ENCODE measurements at regions not wholly inside any gene's neighbourhood (a gene's known extent, or its start where the extent isn't known, plus 50 kb on each side); places are given as distances from the start of the nearest gene placed in this dataset.
A peak's percentile ranks its signal among the peaks of the same experiment; 100 is the strongest.

GRCh38 chr2:446303-446874 lies 158.5 kb upstream of the ALKAL2 start:
- TF ChIP-seq, protein P1, sequence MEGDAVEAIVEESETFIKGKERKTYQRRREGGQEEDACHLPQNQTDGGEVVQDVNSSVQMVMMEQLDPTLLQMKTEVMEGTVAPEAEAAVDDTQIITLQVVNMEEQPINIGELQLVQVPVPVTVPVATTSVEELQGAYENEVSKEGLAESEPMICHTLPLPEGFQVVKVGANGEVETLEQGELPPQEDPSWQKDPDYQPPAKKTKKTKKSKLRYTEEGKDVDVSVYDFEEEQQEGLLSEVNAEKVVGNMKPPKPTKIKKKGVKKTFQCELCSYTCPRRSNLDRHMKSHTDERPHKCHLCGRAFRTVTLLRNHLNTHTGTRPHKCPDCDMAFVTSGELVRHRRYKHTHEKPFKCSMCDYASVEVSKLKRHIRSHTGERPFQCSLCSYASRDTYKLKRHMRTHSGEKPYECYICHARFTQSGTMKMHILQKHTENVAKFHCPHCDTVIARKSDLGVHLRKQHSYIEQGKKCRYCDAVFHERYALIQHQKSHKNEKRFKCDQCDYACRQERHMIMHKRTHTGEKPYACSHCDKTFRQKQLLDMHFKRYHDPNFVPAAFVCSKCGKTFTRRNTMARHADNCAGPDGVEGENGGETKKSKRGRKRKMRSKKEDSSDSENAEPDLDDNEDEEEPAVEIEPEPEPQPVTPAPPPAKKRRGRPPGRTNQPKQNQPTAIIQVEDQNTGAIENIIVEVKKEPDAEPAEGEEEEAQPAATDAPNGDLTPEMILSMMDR (IDR thresholded peaks at IDR 0.05; ENCODE audit: low read depth, low read length, missing control alignments), result no peak
- no peak for DNase-seq (ENCODE audit: low read depth)
- H3K4me3 ChIP-seq (ENCODE audit: low read depth, low read length), result no peak overlapping the region

DNA sequence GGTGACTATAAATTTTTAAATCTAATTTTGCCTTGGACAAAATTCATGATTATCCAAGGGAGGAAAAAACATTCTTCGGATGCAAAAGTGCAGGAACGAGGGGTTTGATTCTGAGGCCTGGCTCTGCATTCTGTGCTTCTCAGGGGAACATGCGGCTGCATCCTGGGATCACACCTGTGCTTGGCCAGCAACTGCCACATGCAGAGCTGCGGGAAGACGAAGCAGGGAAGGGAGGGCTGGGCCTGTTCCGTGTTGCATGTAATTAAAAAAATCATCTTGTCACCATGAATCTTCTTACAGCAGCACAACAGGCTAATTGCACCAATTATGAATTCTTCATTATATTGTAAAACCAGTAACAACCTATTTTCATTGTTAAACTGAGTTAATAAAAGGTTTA lies 158.0 kb upstream of the ALKAL2 start:
- DNase-seq (ENCODE audit: low read depth), result no peak
- no peak overlapping the region for H3K4me3 ChIP-seq (ENCODE audit: low read depth, low read length)
- TF ChIP-seq, protein P1 (IDR thresholded peaks at IDR 0.05; ENCODE audit: low read depth, low read length, missing control alignments), result no peak

DNA sequence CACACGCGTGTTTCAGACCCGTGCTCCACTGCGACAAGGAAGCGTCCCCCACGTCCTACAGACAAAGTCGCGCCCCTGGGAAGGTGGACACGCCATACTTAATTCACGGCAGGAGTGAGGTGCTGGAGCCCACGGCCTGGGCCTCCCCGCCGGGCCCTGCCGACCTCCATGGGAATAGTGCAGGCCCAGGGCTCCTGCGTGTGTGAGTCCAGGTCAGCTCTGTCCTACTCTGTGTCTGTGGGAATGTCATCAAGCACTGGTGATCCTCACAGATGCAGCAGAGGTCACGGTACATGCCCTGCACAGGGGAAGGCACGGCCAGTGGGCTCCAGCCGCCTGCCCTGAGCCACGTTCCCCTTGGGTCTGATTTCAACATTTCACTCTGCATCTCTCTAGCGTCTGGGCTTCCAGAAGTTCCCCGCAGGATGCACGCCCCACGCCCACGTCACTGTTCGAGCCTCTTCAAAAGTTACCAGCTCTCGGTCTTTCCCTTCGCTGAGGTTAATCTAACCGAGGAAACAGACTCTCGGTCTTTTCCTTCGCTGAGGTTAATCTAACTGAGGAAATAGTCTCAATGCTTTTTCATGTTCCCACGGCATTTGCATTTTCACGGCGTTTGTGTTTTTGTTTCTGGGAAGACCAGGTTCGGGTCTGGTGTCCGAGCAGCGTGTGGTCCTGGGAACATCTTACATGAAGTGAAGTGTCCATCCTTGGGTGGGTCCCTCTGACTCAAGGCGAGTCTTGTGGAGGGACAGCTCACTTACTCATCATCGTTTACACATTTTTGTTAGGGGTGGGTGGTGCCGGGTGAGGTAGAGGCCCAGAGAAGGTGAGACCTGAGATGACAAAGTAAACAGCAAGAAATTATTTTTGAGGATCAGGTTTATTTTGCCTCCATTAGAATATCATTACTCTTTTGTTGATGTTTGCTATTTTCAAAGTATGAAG lies 157.3 kb upstream of the ALKAL2 start:
- TF ChIP-seq, protein P1 (IDR thresholded peaks at IDR 0.05; ENCODE audit: low read depth, low read length, missing control alignments), result no peak
- no peak overlapping the region for H3K4me3 ChIP-seq (ENCODE audit: low read depth, low read length)
- DNase-seq (ENCODE audit: low read depth), result no peak

DNA sequence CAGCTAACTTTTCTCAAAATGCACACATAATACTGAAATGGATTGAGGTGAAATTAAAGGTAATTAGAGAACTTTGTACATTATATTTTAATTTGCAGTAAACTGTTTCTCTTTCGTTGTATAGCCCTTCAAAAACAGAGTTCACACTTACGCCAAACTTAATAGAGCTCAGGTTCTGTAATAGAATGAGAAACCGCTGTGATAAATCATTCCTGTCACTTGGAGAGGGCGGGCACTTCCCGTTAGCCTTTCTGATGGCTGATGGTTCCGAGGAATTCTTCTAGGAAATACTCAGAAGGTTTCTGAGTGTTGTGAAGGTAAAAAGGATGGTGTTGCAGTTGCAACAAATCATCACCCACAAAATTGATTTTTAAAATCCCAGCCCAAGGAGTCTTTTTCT lies 155.8 kb upstream of the ALKAL2 start:
- TF ChIP-seq, protein P1 (IDR thresholded peaks at IDR 0.05; ENCODE audit: low read depth, low read length, missing control alignments), result no peak
- DNase-seq (ENCODE audit: low read depth), result no peak
- H3K4me3 ChIP-seq (ENCODE audit: low read depth, low read length), result no peak overlapping the region

GRCh38 chr2:443216-443615 lies 155.3 kb upstream of the ALKAL2 start:
- DNase-seq (ENCODE audit: low read depth), result no peak
- TF ChIP-seq, protein P1 (IDR thresholded peaks at IDR 0.05; ENCODE audit: low read depth, low read length, missing control alignments), result no peak
- no peak overlapping the region for H3K4me3 ChIP-seq (ENCODE audit: low read depth, low read length)

DNA sequence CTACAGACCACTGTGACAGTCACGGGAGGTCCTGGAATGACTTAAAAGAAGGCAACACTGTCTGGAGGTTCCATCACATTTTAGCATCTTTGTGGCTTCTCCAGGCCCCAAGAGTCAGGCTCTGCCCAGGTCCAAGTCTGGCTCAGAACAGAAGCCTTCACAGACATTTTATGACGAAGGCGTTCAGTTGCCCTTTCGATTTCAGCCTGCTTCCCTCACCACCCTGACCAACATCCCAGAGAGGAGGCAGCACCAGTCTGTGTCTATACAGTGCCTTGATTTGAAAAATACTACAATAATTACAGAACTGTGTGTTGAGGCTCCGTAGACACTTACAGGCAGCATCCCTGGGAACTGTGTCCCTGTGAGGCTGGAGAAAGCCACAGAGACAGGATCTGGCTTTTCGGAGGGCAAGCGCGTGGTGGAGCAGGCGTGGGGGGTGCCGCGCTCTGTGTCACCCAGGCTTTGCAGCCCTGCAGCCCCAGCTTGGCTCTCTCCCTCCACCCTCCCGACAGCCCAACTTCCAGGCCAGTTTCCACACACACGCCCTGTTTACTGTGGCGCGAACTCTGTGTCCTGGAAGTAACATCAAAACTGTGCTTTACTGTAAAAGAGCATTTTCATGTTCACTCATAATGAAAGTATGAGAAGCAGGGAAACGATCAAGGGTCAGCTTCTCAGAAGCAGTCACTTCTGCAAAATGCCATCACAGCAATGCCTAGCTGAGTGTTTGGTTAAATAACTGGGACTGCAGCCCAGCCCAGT lies 153.5 kb upstream of the ALKAL2 start:
- DNase-seq (ENCODE audit: low read depth), result no peak
- peak overlapping the region; percentile 53 for H3K4me3 ChIP-seq (ENCODE audit: low read depth, low read length)
- TF ChIP-seq, protein P1 (IDR thresholded peaks at IDR 0.05; ENCODE audit: low read depth, low read length, missing control alignments), result no peak

Data from GM12864 (cell line).